Prostate gland (tissue), 2 donors: ENCODE measurements at regions not wholly inside any gene's neighbourhood (a gene's known extent, or its start where the extent isn't known, plus 50 kb on each side); places are given as distances from the start of the nearest gene placed in this dataset.

Source experiments
- CTCF ChIP-seq, 4 experiments: fragments of 200-600 bp in 2 of 4; fragments of 450-650 bp in 2 of 4; sonication (generic) in 2 of 4; IDR thresholded peaks; 1 replicate in 3 of 4; 2 replicates in 1 of 4; pipeline ENCODE4 v1.5.1; 2016 to 2019; ENCODE audit warnings: antibody characterized with exemption in 4 of 4, mild to moderate bottlenecking in 2 of 4, moderate library complexity in 2 of 4
- POLR2A ChIP-seq: fragments of 450-650 bp; IDR thresholded peaks from one replicate; pipeline ENCODE4 v1.6.1; 2016; ENCODE audit warnings: antibody characterized with exemption, mild to moderate bottlenecking
- POLR2AphosphoS5 ChIP-seq: sonication (generic); formaldehyde crosslinking; IDR thresholded peaks from one replicate; pipeline ENCODE4 v1.6.1; 2017; ENCODE audit warnings: antibody characterized with exemption

GRCh38 chr3:116515973-116516372 is 70.7 kb upstream of the LSAMP start:
- TF ChIP-seq CTCF (IDR thresholded peaks at IDR 0.05): no peak
- no peak for TF ChIP-seq POLR2AphosphoS5
- no peak for TF ChIP-seq POLR2A
